Parathyroid adenoma (tissue), 2 donors: ENCODE measurements at regions not wholly inside any gene's neighbourhood (a gene's known extent, or its start where the extent isn't known, plus 50 kb on each side); places are given as distances from the start of the nearest gene placed in this dataset.

Experiments
- H2AFZ ChIP-seq: fragments of 300-600 bp; sonication (generic); one replicate; pipeline ENCODE4 v1.7.0; 2017; ENCODE audit warnings: antibody characterized with exemption, mild to moderate bottlenecking
- H3K27ac ChIP-seq: fragments of 300-600 bp; sonication (generic); one replicate; pipeline ENCODE4 v1.7.0; 2017
- H3K27me3 ChIP-seq: fragments of 300-600 bp; sonication (generic); one replicate; pipeline ENCODE4 v1.7.0; 2017; ENCODE audit warnings: low read length; ENCODE audit not compliant: control insufficient read depth, insufficient read depth
- H3K36me3 ChIP-seq: fragments of 300-600 bp; sonication (generic); one replicate; pipeline ENCODE4 v1.7.0; 2017; ENCODE audit warnings: low read length; ENCODE audit not compliant: control insufficient read depth, insufficient read depth
- H3K4me1 ChIP-seq: fragments of 300-600 bp; sonication (generic); one replicate; pipeline ENCODE4 v1.7.0; 2017; ENCODE audit warnings: control low read depth
- H3K4me2 ChIP-seq: fragments of 300-600 bp; sonication (generic); one replicate; pipeline ENCODE4 v1.7.0; 2017; ENCODE audit warnings: low read length
- H3K4me3 ChIP-seq: fragments of 300-600 bp; sonication (generic); one replicate; pipeline ENCODE4 v1.7.0; 2017; ENCODE audit warnings: low read depth, low read length
- H3K79me2 ChIP-seq: fragments of 300-600 bp; sonication (generic); one replicate; pipeline ENCODE4 v1.7.0; 2017; ENCODE audit warnings: control low read depth
- H3K9ac ChIP-seq: fragments of 300-600 bp; sonication (generic); one replicate; pipeline ENCODE4 v1.7.0; 2017; ENCODE audit warnings: mild to moderate bottlenecking
- H3K9me3 ChIP-seq: fragments of 300-600 bp; sonication (generic); one replicate; pipeline ENCODE4 v1.7.0; 2017; ENCODE audit warnings: low read length; ENCODE audit not compliant: control insufficient read depth
- CTCF ChIP-seq: fragments of 300-600 bp; sonication (generic); IDR thresholded peaks from one replicate; pipeline ENCODE4 v1.7.0; 2017; ENCODE audit warnings: antibody characterized with exemption, mild to moderate bottlenecking
- donor health status: primary hyperparathyroidism.

- H3K36me3 ChIP-seq, result no peaks in the 10 kb centered on the region
- no peaks in the 10 kb centered on the region for H3K9me3 ChIP-seq
- H3K4me3 ChIP-seq, result no peak overlapping the region
- no peaks in the 10 kb centered on the region for H3K27me3 ChIP-seq
- H3K79me2 ChIP-seq, result no peaks in the 10 kb centered on the region
- no peak overlapping the region for H3K27ac ChIP-seq
- no peak overlapping the region for H3K4me2 ChIP-seq
- no peak overlapping the region for H3K9ac ChIP-seq
- TF ChIP-seq CTCF, result no peak
- H3K4me1 ChIP-seq, result no peaks in the 10 kb centered on the region
- no peak overlapping the region for H2AFZ ChIP-seq
These were observed 69.8 kb downstream of the TSN start for GRCh38 chr2:121825003-121825950.

DNA sequence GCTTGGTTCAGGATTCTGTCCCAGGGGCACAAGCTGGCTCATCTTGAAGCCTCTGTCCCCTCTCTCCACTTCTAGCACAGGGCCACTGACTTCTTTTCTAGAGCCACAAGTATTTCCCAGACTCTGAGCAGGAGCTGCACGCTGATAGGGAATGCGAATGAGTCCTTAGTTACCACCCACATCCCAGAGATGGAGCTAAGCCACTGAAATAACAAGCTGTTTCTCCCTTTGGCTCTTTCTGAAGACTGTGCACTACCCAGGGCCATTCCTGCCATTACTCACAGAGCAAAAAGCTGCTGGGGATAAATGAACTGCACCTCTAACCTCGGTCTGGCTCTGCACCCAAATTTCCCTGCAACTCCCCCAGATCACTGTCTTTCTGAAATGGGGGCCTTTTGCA, 70.6 kb downstream of the TSN start:
- Histone ChIP-seq H3K9me3 (no peaks in the 10 kb centered on the region), H3K27ac (no peak overlapping the region), H3K4me2 (no peak overlapping the region), H3K4me3 (no peak overlapping the region), H3K9ac (no peak overlapping the region), H3K36me3 (no peaks in the 10 kb centered on the region), H3K79me2 (no peaks in the 10 kb centered on the region), H3K27me3 (no peaks in the 10 kb centered on the region), H3K4me1 (no peaks in the 10 kb centered on the region), H2AFZ (no peak overlapping the region)
- no peak for TF ChIP-seq CTCF

DNA sequence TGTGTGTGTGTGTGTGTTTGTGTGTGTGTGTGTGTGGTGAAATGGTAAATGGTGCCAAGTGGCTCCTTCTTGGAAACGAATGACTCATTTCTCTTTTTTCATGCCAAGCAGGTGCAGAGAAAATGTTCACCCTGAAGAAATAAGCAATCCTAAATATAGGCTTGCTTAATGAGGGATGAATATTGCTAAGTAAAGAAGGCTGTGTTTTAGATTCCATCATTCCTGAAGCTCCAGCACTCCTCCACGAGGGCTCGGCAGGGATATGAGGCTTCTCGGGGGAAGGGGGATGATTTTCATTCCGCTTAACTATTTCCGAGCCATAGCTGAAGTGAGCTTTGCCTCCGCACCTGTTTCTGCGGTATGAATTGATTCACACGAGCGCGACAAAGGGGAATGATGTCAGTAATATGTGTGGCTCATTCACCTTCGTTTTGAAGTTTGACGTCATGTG, 72.9 kb downstream of the TSN start:
- no peak overlapping the region for H3K4me3 ChIP-seq
- H3K36me3 ChIP-seq, result no peaks in the 10 kb centered on the region
- no peak overlapping the region for H3K4me2 ChIP-seq
- no peaks in the 10 kb centered on the region for H3K79me2 ChIP-seq
- H3K27me3 ChIP-seq, result no peaks in the 10 kb centered on the region
- TF ChIP-seq CTCF, result no peak
- H3K4me1 ChIP-seq, result no peaks in the 10 kb centered on the region
- no peak overlapping the region for H3K9ac ChIP-seq
- no peaks in the 10 kb centered on the region for H3K9me3 ChIP-seq
- no peak overlapping the region for H3K27ac ChIP-seq
- H2AFZ ChIP-seq, result no peak overlapping the region

DNA sequence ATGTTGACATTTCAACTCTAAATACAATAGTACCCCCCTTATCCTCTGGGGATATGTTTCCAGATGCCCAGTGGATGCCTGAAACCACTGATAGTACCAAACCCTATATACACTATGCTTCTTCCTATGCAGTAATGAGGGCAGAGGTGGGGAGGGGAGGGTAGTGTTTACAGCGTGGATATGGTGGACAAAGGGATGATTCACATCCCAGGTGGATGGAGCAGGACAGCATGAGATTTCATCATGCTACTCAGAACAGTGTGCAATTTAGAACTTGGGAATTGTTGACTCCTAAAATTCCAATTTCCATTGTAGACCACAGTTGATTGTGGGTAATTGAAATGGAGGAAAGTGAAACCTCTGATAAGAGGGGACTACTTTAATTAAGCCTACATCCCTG, 75.4 kb downstream of the TSN start:
- H3K4me1 ChIP-seq, result no peaks in the 10 kb centered on the region
- H3K27ac ChIP-seq, result no peak overlapping the region
- no peak overlapping the region for H2AFZ ChIP-seq
- H3K9ac ChIP-seq, result no peak overlapping the region
- H3K27me3 ChIP-seq, result no peaks in the 10 kb centered on the region
- H3K36me3 ChIP-seq, result no peaks in the 10 kb centered on the region
- H3K9me3 ChIP-seq, result no peaks in the 10 kb centered on the region
- H3K4me2 ChIP-seq, result no peak overlapping the region
- H3K79me2 ChIP-seq, result no peaks in the 10 kb centered on the region
- TF ChIP-seq CTCF, result no peak
- H3K4me3 ChIP-seq, result no peak overlapping the region

- Histone ChIP-seq H3K9ac (no peak overlapping the region), H3K79me2 (no peaks in the 10 kb centered on the region), H3K9me3 (no peaks in the 10 kb centered on the region), H3K4me1 (no peaks in the 10 kb centered on the region), H3K27ac (no peak overlapping the region), H3K4me3 (no peak overlapping the region), H3K36me3 (no peaks in the 10 kb centered on the region), H3K27me3 (no peaks in the 10 kb centered on the region), H3K4me2 (no peak overlapping the region), H2AFZ (no peak overlapping the region)
- no peak for TF ChIP-seq CTCF
These were observed 76.4 kb downstream of the TSN start for GRCh38 chr2:121831841-121832240.
